ENCODE measurements at regions not wholly inside any gene's neighbourhood (a gene's known extent, or its start where the extent isn't known, plus 50 kb on each side); places are given as distances from the start of the nearest gene placed in this dataset.

- H3K36me3 ChIP-seq, result no peaks in the 10 kb centered on the region
These were observed 110.4 kb downstream of the ADCYAP1 start for GRCh38 chr18:1014951-1015624.

GRCh38 chr18:1015777-1016176 is 111.1 kb downstream of the ADCYAP1 start:
- WGBS, 5 donors, result 22 to 41% (median 31%) methylated on average over 2 of the region's 2 CpGs
- H3K27me3 ChIP-seq, result no peaks in the 10 kb centered on the region
- no peaks in the 10 kb centered on the region for H3K4me1 ChIP-seq
- no peak for TF ChIP-seq POLR2A (IDR thresholded peaks at IDR 0.05)
- no peak for TF ChIP-seq EP300 (IDR thresholded peaks at IDR 0.05)
- TF ChIP-seq CTCF (IDR thresholded peaks at IDR 0.05), result no peak
- no peak for TF ChIP-seq POLR2AphosphoS5 (IDR thresholded peaks at IDR 0.05)
- H3K4me3 ChIP-seq, result no peak overlapping the region
- no peaks in the 10 kb centered on the region for H3K9me3 ChIP-seq
- DNase-seq, result no peak
- H3K36me3 ChIP-seq, result no peaks in the 10 kb centered on the region
- H3K27ac ChIP-seq, result no peak overlapping the region
- intact Hi-C loops (cut with DNase I; ENCODE audit: low total_unique reads), result no loop called here

More at GRCh38 chr18:1014951-1015624, 110.4 kb downstream of the ADCYAP1 start:
- no peaks in the 10 kb centered on the region for H3K9me3 ChIP-seq
- no peaks in the 10 kb centered on the region for H3K4me1 ChIP-seq
- DNase-seq, result peak in 1 of 2 donors; percentile 50
- intact Hi-C loops (cut with DNase I; ENCODE audit: low total_unique reads), result no loop called here
- no peaks in the 10 kb centered on the region for H3K27me3 ChIP-seq
- no peak overlapping the region for H3K4me3 ChIP-seq
- TF ChIP-seq CTCF (IDR thresholded peaks at IDR 0.05), result no peak
- TF ChIP-seq POLR2A (IDR thresholded peaks at IDR 0.05), result no peak
- no peak for TF ChIP-seq POLR2AphosphoS5 (IDR thresholded peaks at IDR 0.05)
- no peak for TF ChIP-seq EP300 (IDR thresholded peaks at IDR 0.05)
- no peak overlapping the region for H3K27ac ChIP-seq

- no peaks in the 10 kb centered on the region for H3K4me1 ChIP-seq
- DNase-seq, result no peak
- H3K27ac ChIP-seq, result no peak overlapping the region
- WGBS, 5 donors, result 67 to 75% (median 69%) methylated on average over 8 of the region's 8 CpGs
- H3K36me3 ChIP-seq, result no peaks in the 10 kb centered on the region
- no peak overlapping the region for H3K4me3 ChIP-seq
- no peaks in the 10 kb centered on the region for H3K27me3 ChIP-seq
- H3K9me3 ChIP-seq, result no peaks in the 10 kb centered on the region
- TF ChIP-seq EP300 (IDR thresholded peaks at IDR 0.05) (no peak), POLR2A (IDR thresholded peaks at IDR 0.05) (no peak), CTCF (IDR thresholded peaks at IDR 0.05) (no peak), POLR2AphosphoS5 (IDR thresholded peaks at IDR 0.05) (no peak)
- intact Hi-C loops (cut with DNase I; ENCODE audit: low total_unique reads), result no loop called here
These were observed 112.8 kb downstream of the ADCYAP1 start for GRCh38 chr18:1017227-1018058.

- no peaks in the 10 kb centered on the region for H3K9me3 ChIP-seq
- peak in 1 of 2 donors; percentile 20 for DNase-seq
- H3K27me3 ChIP-seq, result no peaks in the 10 kb centered on the region
- H3K27ac ChIP-seq, result no peak overlapping the region
- no peaks in the 10 kb centered on the region for H3K36me3 ChIP-seq
- intact Hi-C loops (cut with DNase I; ENCODE audit: low total_unique reads), result no loop called here
- WGBS, 5 donors, result 43 to 61% (median 59%) methylated on average over 5 of the region's 5 CpGs
- no peak overlapping the region for H3K4me3 ChIP-seq
- TF ChIP-seq EP300 (IDR thresholded peaks at IDR 0.05), result no peak
- no peak for TF ChIP-seq POLR2AphosphoS5 (IDR thresholded peaks at IDR 0.05)
- TF ChIP-seq CTCF (IDR thresholded peaks at IDR 0.05), result no peak
- no peak for TF ChIP-seq POLR2A (IDR thresholded peaks at IDR 0.05)
- no peaks in the 10 kb centered on the region for H3K4me1 ChIP-seq
These were observed 113.6 kb downstream of the ADCYAP1 start for GRCh38 chr18:1018181-1018681.

Measured in stomach (tissue), 8 donors.